ENCODE measurements at regions not wholly inside any gene's neighbourhood (a gene's known extent, or its start where the extent isn't known, plus 50 kb on each side); places are given as distances from the start of the nearest gene placed in this dataset.

- TF ChIP-seq CTCF (IDR thresholded peaks at IDR 0.05) (no peak), EZH2phosphoT487 (IDR thresholded peaks at IDR 0.05) (no peak), EZH2 (IDR thresholded peaks at IDR 0.05) (no peak)
Measured at GRCh38 chr9:7930613-7931012, 131.0 kb upstream of the DMAC1 start.
